SK-N-SH treated with all-trans-retinoic acid at 6 μM for 48 hours (cell line): ENCODE measurements at regions not wholly inside any gene's neighbourhood (a gene's known extent, or its start where the extent isn't known, plus 50 kb on each side); places are given as distances from the start of the nearest gene placed in this dataset.

Experiments
- ARNTL ChIP-seq: fragments of 450-650 bp; formaldehyde crosslinking; IDR thresholded peaks from 2 replicates; pipeline ENCODE4 v1.5.0; 2020; ENCODE audit warnings: low read depth, mild to moderate bottlenecking, moderate library complexity, borderline replicate concordance
- BACH2 ChIP-seq: fragments of 250-450 bp; sonication (Bioruptor Pico); IDR thresholded peaks from 2 replicates; pipeline ENCODE4 v1.9.0; 2021; ENCODE audit warnings: mild to moderate bottlenecking, borderline replicate concordance
- CSRNP3 ChIP-seq: fragments of 250-450 bp; sonication (Bioruptor Pico); IDR thresholded peaks from 2 replicates; pipeline ENCODE4 v1.5.1; 2021; ENCODE audit warnings: mild to moderate bottlenecking, moderate library complexity
- GLIS3 ChIP-seq: fragments of 250-450 bp; sonication (Bioruptor Pico); IDR thresholded peaks from 2 replicates; pipeline ENCODE4 v1.5.0; 2020; ENCODE audit warnings: mild to moderate bottlenecking, moderate library complexity
- PATZ1 ChIP-seq: fragments of 250-450 bp; sonication (Bioruptor Pico); IDR thresholded peaks from 2 replicates; pipeline ENCODE4 v1.8.0; 2020; ENCODE audit warnings: mild to moderate bottlenecking, moderate library complexity, borderline replicate concordance
- RARB ChIP-seq: fragments of 250-450 bp; sonication (Bioruptor Pico); IDR thresholded peaks from 2 replicates; pipeline ENCODE4 v1.8.0; 2021; ENCODE audit warnings: mild to moderate bottlenecking, moderate library complexity
- SNAI2 ChIP-seq: fragments of 250-450 bp; sonication (Bioruptor Pico); IDR thresholded peaks from 2 replicates; pipeline ENCODE4 v1.5.0; 2020; ENCODE audit warnings: mild to moderate bottlenecking, moderate library complexity
- TCF4 ChIP-seq: fragments of 250-450 bp; sonication (Bioruptor Pico); IDR thresholded peaks from 2 replicates; pipeline ENCODE4 v1.8.0; 2021; ENCODE audit warnings: mild to moderate bottlenecking, moderate library complexity, borderline replicate concordance
- TOX ChIP-seq: fragments of 250-450 bp; sonication (Bioruptor Pico); IDR thresholded peaks from 2 replicates; pipeline ENCODE4 v1.8.0; 2021; ENCODE audit warnings: mild to moderate bottlenecking, moderate library complexity, borderline replicate concordance
- ZC3H10 ChIP-seq: fragments of 250-450 bp; sonication (Bioruptor Pico); IDR thresholded peaks from 2 replicates; pipeline ENCODE4 v1.5.1; 2021; ENCODE audit warnings: mild to moderate bottlenecking, moderate library complexity
- ZFP3 ChIP-seq: fragments of 250-450 bp; sonication (Bioruptor Pico); IDR thresholded peaks from 2 replicates; pipeline ENCODE4 v1.5.0; 2020; ENCODE audit warnings: mild to moderate bottlenecking, moderate library complexity
- ZFP30 ChIP-seq: fragments of 450-650 bp; formaldehyde crosslinking; IDR thresholded peaks from 2 replicates; pipeline ENCODE4 v1.5.0; 2022; ENCODE audit warnings: mild to moderate bottlenecking, moderate library complexity
- ZNF565 ChIP-seq: fragments of 450-650 bp; formaldehyde crosslinking; conservative IDR thresholded peaks from 2 replicates; pipeline ENCODE4 v1.5.0; 2020; ENCODE audit warnings: low read depth, mild to moderate bottlenecking, moderate library complexity
- TF ChIP-seq, protein P1 (sequence below): fragments of 250-450 bp; sonication (Bioruptor Pico); IDR thresholded peaks from 2 replicates; pipeline ENCODE4 v1.5.1; 2020; ENCODE audit warnings: low read depth, mild to moderate bottlenecking, moderate library complexity

DNA sequence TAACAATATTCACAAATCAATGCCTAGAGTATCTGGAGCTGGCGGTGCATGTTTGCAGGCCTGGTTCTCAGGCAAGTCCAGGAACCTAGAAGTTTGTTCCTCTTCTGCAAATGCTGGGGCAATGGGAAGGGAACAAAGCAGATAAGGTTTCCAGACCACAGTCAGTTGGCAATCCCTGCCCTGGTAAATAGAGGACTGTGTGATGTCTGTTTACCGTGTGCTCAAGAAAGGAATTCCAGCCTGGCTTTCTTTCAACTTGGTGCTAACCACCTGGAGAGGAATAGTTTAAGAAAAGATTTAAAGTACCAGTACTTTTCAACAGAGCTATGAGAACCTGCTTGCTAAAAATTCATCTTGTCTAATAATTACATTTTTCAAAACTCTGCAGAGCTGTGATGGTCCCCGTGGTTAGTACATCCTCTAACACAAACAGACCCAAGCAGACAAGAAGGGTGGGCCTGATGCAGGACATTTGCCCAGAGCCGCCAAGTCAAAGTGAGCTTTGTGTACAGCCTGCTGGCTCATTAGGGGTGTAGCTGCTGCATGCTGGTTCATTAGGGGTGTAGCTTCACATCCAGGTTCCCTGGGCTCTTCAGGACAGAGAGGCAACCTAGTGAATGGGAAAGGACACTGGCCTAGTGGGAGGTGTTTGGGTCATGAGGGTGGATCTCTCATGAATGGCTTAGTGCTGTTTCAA, 220.5 kb downstream of the SQOR start:
- TF ChIP-seq PATZ1 (CRISPR knock-in tag) (no peak), ZFP3 (CRISPR knock-in tag) (no peak), ZC3H10 (CRISPR knock-in tag) (no peak), GLIS3 (CRISPR knock-in tag) (no peak), ZFP30 (CRISPR knock-in tag) (no peak), TCF4 (CRISPR knock-in tag) (no peak), RARB (CRISPR knock-in tag) (no peak), ZNF565 (CRISPR knock-in tag) (no peak), ARNTL (no peak), BACH2 (CRISPR knock-in tag) (no peak), TOX (CRISPR knock-in tag) (no peak), SNAI2 (no peak), CSRNP3 (no peak)
- TF ChIP-seq, protein P1, sequence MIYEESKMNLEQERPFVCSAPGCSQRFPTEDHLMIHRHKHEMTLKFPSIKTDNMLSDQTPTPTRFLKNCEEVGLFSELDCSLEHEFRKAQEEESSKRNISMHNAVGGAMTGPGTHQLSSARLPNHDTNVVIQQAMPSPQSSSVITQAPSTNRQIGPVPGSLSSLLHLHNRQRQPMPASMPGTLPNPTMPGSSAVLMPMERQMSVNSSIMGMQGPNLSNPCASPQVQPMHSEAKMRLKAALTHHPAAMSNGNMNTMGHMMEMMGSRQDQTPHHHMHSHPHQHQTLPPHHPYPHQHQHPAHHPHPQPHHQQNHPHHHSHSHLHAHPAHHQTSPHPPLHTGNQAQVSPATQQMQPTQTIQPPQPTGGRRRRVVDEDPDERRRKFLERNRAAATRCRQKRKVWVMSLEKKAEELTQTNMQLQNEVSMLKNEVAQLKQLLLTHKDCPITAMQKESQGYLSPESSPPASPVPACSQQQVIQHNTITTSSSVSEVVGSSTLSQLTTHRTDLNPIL = no peak
